Lower leg skin (tissue), 3 donors: ENCODE measurements at regions not wholly inside any gene's neighbourhood (a gene's known extent, or its start where the extent isn't known, plus 50 kb on each side); places are given as distances from the start of the nearest gene placed in this dataset.

Source experiments
- CTCF ChIP-seq, 3 donors: fragments of 450-650 bp; IDR thresholded peaks; one replicate each; pipeline ENCODE4 v1.5.1; 2016; ENCODE audit warnings: antibody characterized with exemption in 3 of 3, mild to moderate bottlenecking in 3 of 3, moderate library complexity in 2 of 3
- POLR2A ChIP-seq, 2 donors: fragments of 450-650 bp; IDR thresholded peaks; one replicate each; pipeline ENCODE4 v1.6.1; 2016 to 2017; ENCODE audit warnings: antibody characterized with exemption in 2 of 2, mild to moderate bottlenecking in 1 of 2, moderate library complexity in 1 of 2

GRCh38 chr11:96554236-96554820 lies 164.5 kb downstream of the JRKL start:
- TF ChIP-seq CTCF (IDR thresholded peaks at IDR 0.05) (no peak), POLR2A (IDR thresholded peaks at IDR 0.05) (no peak)
